HG03460 (cell line): ENCODE measurements at regions not wholly inside any gene's neighbourhood (a gene's known extent, or its start where the extent isn't known, plus 50 kb on each side); places are given as distances from the start of the nearest gene placed in this dataset.

Experiments
- ATAC-seq: cut with Tn5 transposase; IDR thresholded peaks from one replicate; pipeline ENCODE4 v1.9.1; 2021; ENCODE audit not compliant: unreplicated experiment

DNA sequence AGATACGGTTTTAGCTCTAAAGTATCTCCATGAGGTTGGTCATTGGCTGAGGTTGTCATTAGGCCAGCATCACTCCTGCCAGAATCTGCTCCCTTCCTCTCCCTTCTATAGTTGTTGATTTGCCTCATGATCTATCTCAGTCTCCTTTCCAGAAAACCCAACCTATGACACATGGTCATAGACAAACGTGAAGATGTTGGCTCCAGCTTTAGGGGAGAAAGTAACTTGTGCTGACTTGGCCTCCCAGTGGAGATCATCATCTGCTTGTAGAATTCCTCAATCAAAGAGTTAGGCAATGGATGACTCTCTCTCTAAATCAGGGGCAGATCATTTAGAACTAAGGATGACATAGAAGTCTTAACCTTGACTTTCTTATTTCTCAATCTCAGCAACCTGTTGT lies 894.4 kb downstream of the TTLL7 start:
- ATAC-seq, result no peak

DNA sequence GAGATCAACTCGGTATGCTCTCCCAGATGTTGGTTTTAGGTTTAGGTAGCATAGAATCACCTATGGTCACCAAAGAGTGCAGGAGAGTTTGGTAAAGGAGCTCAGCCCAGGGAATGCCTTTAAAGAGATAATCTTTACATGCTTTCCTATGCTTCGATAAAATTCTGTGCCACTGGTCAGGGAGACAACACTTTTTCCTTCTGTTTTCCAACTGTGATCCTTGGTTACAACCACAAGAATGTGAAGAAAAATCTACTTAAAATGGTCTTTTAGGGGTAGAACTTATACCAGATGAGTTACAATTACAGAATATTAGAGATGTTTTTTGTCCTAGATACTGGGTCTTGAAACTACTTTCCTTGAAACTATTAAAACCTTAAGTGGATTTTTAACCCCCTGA lies 895.6 kb downstream of the TTLL7 start:
- no peak for ATAC-seq

- ATAC-seq, result no peak
These were observed 896.3 kb downstream of the TTLL7 start for GRCh38 chr1:83102630-83103071.

- no peak for ATAC-seq
These were observed 897.5 kb downstream of the TTLL7 start for GRCh38 chr1:83101406-83101805.

DNA sequence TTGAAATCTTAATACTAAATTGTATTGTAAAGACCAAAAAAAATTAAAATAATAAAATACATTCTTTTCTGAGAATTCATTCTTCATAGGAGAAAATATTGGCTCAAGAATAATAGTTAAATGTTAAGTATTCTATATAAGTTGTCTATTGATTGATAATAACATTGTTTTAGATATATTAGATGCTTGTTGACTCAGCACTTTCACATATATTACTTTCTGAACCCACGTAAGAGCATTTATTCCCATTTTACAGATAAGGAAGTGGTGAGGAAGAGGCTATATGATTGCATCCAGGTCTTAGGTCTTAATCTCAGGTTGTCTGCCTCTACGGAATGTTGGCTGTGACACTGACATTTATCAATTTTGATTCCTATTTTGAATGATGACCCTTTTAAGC lies 898.8 kb downstream of the TTLL7 start:
- no peak for ATAC-seq

- ATAC-seq, result no peak
These were observed 900.1 kb downstream of the TTLL7 start for GRCh38 chr1:83098791-83099190.

DNA sequence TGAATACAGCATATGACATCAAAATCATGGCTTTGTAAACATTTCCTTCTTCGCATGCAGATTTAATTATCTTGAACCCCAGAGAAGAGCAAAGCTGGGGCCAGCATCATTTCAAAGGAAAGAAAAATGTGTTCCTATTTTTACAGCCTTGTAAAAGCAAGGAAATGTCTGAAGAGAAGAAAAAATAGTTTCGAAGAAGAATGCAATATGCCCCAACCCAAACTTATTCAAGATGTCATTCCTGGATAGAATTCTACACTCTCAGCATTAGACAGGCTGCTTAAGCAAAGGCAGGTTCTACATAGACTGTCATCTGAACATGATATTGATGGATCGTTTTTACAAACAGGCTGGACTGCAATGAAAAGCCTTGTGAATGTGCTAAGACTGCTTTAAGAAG lies 900.8 kb downstream of the TTLL7 start:
- no peak for ATAC-seq

- ATAC-seq, result no peak
These were observed 901.2 kb downstream of the TTLL7 start for GRCh38 chr1:83097715-83098114.

DNA sequence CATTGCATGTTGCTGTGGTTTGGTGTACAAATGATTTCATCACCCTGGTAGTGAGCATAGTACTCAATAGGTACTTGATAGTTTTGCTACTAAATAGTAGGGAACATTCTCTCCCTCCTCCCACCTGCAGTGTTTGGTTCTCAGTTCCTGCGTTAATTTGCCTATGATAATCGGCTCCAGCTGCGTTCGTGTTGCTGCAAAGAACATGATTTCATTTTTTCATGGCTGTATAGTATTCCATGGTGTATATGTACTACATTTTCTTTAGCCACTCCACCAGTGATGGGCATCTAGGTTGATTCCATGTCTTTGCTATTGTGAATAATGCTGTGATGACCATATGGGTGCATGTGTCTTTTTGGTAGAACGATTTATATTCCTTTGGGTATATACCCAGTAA lies 903.4 kb downstream of the TTLL7 start:
- ATAC-seq, result no peak

DNA sequence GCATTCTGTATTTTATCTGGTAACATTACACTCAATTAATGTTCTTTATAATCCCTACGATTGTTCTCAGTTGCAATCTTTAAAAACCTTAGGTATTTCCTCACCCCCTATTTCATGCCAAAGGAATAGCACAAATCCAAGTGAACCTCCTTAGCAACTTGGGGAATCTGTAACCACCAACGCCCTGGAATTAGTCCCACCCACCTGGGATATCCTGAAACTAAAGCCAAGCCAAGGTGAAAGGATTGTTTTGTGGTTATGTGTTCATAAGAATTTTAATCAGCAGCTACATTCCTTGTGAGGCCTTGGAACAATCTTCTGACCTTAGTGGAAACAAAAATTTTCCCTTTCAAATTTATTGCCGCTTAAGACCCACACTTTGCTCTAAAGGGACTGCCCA lies 908.7 kb downstream of the TTLL7 start:
- ATAC-seq, result no peak

DNA sequence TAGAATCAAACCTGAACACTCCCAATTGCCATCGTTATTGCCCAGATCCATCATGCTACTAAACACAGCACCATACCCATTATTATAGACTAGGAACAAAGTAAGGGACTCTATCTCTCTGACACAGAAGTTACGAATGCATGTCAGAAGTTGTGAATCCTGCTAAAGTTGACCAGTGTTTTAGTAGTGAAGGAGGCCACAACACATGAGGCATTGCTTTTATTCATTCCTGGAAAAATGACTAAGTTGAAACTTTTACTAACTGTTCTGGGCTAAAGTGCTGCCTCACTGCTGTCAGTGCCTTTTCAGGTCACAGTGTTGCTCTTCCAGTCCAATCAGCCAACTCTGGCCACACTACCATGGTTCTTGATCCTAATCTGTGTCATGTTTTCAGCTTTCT lies 911.1 kb downstream of the TTLL7 start:
- no peak for ATAC-seq

DNA sequence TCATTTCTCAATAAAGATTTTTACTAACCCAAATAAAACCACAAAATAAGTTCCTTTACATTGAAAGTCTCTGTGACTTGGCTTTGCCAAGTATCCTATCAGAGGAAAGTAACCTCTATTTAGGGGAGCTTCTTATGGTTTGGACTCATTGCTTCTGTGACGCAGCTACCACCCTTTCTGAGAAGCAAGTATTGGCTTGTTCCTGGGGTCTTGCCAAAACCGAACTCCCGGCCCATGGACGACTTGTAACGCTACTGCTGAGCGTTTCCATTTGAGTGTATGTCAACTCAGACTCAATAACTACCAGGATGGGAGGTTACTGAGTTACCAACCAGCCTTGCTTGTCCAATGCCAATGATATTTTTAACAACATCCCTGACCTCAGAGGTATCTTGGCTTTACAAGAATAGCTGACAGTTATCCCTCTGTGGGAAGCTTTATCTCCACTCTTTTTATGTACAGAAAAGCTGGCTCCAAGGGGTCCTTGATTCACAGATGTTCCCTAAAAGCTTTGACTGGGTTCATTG lies 911.9 kb downstream of the TTLL7 start:
- ATAC-seq, result no peak

- no peak for ATAC-seq
These were observed 912.6 kb downstream of the TTLL7 start for GRCh38 chr1:83086346-83086745.

DNA sequence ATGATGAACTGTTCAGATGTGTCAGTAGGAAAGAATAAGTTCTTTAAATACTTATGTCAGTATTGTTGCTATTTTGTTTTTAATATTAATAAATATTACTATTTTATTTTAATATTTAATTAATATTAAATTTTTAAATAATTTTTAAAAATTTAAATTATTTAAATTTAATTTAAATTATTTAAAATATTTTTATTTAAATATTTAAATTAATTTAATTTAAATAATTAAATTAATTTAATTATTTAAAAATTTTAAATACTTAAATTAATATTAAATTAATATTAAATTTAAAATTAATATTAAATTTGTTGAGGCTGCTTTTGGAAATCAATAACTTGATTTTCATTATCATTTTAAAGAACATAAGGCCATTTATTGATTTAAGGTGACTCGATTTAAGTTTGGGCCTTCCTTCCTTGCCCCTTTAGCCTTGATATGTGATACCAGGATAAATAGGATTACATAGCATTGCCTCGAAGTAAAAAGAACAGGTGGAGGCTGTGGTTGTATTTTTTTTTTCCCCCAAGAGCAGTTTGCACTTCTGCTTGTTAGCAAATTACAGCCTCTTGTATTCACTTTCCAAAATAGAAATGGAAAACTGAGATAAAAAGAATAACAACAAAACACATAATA lies 915.2 kb downstream of the TTLL7 start:
- no peak for ATAC-seq

- no peak for ATAC-seq
These were observed 921.5 kb downstream of the TTLL7 start for GRCh38 chr1:83077411-83077810.

- ATAC-seq, result no peak
These were observed 923.8 kb downstream of the TTLL7 start for GRCh38 chr1:83075107-83075506.

- ATAC-seq, result no peak
These were observed 931.0 kb downstream of the TTLL7 start for GRCh38 chr1:83067954-83068353.

DNA sequence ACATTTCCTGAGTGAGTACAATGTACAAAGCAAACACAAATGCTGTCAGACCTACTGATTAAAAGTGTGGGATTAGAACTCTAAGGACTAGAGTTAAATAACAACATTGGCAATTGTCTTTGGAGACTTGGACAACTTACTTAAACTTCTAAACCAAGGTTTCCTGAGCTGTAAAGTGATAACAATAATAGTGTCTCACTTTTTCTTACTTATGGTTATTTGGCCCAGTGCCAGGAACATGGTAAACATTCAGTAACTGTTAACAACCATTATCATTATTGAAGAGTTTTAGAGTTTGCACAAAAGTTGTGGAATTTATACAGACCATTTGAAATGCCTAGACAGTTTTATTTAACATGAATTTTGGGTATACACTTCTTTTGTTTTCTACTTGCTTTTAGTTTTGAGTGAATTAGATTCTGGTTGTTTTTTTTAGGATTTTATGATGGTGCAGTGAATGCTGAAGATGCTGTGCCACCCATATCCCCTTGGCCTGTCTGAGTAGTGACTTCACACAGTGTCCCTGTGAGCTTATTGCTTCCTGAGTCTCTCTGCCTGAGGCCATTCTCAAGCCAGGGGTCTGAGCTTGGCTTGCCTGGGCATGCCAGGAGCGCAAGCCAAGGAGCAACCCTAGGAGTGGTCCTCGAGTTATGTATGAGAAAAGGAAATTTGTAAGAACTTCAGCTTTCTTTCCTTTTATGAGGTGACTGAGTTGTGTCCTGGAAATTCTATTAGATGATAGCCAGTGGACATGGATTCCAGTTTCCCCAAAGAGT lies 932.8 kb downstream of the TTLL7 start:
- ATAC-seq, result no peak

GRCh38 chr1:83064589-83065242 lies 934.2 kb downstream of the TTLL7 start:
- ATAC-seq, result no peak

DNA sequence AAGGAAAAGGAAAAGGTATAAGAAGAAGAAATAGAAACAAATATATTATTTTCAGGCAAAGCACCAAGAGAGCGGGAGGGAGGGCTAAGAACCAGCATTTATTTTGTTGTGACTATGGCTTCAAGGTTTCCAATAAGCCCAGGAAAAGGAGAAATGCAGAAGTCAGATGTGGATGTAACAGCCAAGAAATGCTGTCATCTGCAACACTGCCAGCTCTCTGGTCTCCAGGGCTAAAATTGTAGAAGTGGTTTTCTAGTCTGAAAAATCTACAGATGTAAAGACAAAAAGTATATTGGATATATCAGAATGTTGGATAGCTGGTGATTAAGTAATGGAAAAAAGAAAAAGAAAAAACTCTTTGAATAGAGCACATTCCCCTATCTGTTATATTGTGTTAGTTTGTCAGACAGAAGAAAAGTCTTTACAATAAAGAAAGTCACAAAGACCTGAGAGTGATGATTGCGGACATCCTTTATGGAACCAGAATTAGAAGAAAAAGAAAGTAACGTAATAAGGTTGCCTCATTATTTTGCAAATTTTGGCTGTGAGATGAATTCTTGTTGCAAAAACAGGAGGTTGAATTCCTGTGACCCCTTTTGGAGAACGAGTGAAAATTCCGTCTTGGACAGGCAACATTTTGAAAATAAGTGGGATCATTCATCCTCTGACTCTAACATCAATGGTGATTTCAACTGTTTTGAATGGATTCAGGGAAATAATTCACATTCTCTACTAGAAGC lies 938.1 kb downstream of the TTLL7 start:
- no peak for ATAC-seq

DNA sequence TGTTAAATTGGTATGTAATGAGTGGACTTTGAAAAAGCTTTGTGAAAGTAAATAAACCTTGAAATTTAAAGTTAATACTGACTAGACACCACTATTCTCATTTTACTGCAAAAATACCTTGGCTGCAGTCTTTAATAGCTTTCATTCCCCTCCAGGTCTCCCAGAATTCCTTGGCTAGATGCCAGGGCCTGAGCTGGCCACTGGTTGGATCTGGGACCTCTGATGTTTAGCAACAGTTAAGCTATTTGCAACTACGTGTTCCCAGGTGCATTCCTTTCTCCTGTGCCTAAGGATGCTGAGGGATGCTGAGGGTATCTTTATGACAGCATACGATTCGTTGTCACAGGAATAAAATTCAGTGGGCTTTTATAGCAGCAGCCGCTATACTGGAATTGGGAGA lies 938.7 kb downstream of the TTLL7 start:
- ATAC-seq, result no peak
